Smooth muscle cell (in vitro differentiated cells): ENCODE measurements at regions not wholly inside any gene's neighbourhood (a gene's known extent, or its start where the extent isn't known, plus 50 kb on each side); places are given as distances from the start of the nearest gene placed in this dataset.

Source experiments
- DNase-seq: peaks from one replicate; lab custom pipeline; 2025; ENCODE audit not compliant: unreplicated experiment; lab: John Stamatoyannopoulos, UW
- H2AFZ ChIP-seq: fragments of 200-600 bp; sonication (generic); 2 replicates; pipeline ENCODE4 v1.6.0; 2016; ENCODE audit warnings: antibody characterized with exemption, low read depth, mild to moderate bottlenecking
- H3F3A ChIP-seq: fragments of 200-600 bp; sonication (generic); 2 replicates; pipeline ENCODE4 v1.6.0; 2017; ENCODE audit warnings: antibody characterized with exemption, low read depth
- H3K27ac ChIP-seq: fragments of 200-600 bp; sonication (generic); 2 replicates; pipeline ENCODE4 v1.5.1; 2016; ENCODE audit warnings: low read depth, mild to moderate bottlenecking
- H3K27me3 ChIP-seq: fragments of 200-600 bp; sonication (generic); 2 replicates; pipeline ENCODE4 v1.6.1; 2016; ENCODE audit warnings: low read depth, mild to moderate bottlenecking
- H3K36me3 ChIP-seq: fragments of 200-600 bp; sonication (generic); 2 replicates; pipeline ENCODE4 v1.5.1; 2016; ENCODE audit warnings: low read depth
- H3K4me1 ChIP-seq: fragments of 200-600 bp; sonication (generic); 2 replicates; pipeline ENCODE4 v1.5.1; 2016; ENCODE audit warnings: low read depth
- H3K4me2 ChIP-seq: fragments of 200-600 bp; sonication (generic); 2 replicates; pipeline ENCODE4 v1.6.0; 2016; ENCODE audit warnings: mild to moderate bottlenecking
- H3K4me3 ChIP-seq: fragments of 200-600 bp; sonication (generic); 2 replicates; pipeline ENCODE4 v1.5.1; 2016; ENCODE audit warnings: mild to moderate bottlenecking
- H3K79me2 ChIP-seq: fragments of 200-600 bp; sonication (generic); 2 replicates; pipeline ENCODE4 v1.6.0; 2016; ENCODE audit warnings: low read depth, mild to moderate bottlenecking
- H3K9ac ChIP-seq: fragments of 200-600 bp; sonication (generic); 2 replicates; pipeline ENCODE4 v1.6.0; 2016; ENCODE audit warnings: low read depth
- H3K9me3 ChIP-seq: fragments of 200-600 bp; sonication (generic); replicated peaks from 2 replicates; pipeline ENCODE4 v1.5.1; 2016; ENCODE audit warnings: low read depth
- H4K20me1 ChIP-seq: fragments of 200-600 bp; sonication (generic); 2 replicates; pipeline ENCODE4 v1.6.0; 2016; ENCODE audit warnings: low read depth
- WGBS: methylation state at CpG from one replicate; pipeline ENCODE4 v1.1.7; 2016; ENCODE audit warnings: low lambda C conversion rate; 5-methylcytosine and 5-hydroxymethylcytosine counted together
- TF ChIP-seq, protein P1 (sequence below): fragments of 200-600 bp; sonication (generic); IDR thresholded peaks from 2 replicates; pipeline ENCODE4 v1.5.1; 2017; ENCODE audit warnings: borderline replicate concordance, mild to moderate bottlenecking, antibody characterized with exemption; ENCODE audit not compliant: insufficient read depth, poor library complexity, severe bottlenecking

- TF ChIP-seq, protein P1, sequence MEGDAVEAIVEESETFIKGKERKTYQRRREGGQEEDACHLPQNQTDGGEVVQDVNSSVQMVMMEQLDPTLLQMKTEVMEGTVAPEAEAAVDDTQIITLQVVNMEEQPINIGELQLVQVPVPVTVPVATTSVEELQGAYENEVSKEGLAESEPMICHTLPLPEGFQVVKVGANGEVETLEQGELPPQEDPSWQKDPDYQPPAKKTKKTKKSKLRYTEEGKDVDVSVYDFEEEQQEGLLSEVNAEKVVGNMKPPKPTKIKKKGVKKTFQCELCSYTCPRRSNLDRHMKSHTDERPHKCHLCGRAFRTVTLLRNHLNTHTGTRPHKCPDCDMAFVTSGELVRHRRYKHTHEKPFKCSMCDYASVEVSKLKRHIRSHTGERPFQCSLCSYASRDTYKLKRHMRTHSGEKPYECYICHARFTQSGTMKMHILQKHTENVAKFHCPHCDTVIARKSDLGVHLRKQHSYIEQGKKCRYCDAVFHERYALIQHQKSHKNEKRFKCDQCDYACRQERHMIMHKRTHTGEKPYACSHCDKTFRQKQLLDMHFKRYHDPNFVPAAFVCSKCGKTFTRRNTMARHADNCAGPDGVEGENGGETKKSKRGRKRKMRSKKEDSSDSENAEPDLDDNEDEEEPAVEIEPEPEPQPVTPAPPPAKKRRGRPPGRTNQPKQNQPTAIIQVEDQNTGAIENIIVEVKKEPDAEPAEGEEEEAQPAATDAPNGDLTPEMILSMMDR: no peak
Measured at GRCh38 chr2:23073056-23073455, 311.9 kb upstream of the KLHL29 start.

DNA sequence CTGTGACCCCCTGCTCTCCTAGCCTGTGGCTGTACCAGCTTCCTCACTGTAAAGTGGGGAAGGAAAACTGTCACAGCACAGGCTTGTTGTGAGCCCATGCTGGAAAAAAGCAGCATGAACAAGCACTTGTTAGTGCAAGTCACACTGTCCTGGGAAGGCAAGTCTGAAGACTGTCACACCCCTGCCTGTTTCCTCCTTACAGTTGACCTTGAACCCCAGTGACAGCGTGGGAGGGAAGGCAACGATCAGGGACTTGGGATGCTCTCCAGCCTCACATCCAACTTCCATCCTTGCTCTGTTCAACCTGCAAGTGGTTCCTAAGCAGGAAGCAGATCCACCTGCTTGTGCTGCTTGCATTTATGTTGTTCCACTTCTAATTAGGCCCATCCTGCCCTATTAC lies 311.3 kb upstream of the KLHL29 start:
- H3K4me3 ChIP-seq: no peak overlapping the region
- H3F3A ChIP-seq: no peaks in the 10 kb centered on the region
- no peaks in the 10 kb centered on the region for H3K36me3 ChIP-seq
- H3K27ac ChIP-seq: no peak overlapping the region
- H4K20me1 ChIP-seq: no peaks in the 10 kb centered on the region
- TF ChIP-seq, protein P1: no peak
- H3K4me2 ChIP-seq: no peak overlapping the region
- no peaks in the 10 kb centered on the region for H3K79me2 ChIP-seq
- no peaks in the 10 kb centered on the region for H3K4me1 ChIP-seq
- H3K9me3 ChIP-seq: no peaks in the 10 kb centered on the region
- peaks cover 10% of the 10 kb centered on the region for H3K27me3 ChIP-seq
- 85% methylated on average over 2 of the region's 2 CpGs for WGBS
- no peak for DNase-seq
- H3K9ac ChIP-seq: no peak overlapping the region
- H2AFZ ChIP-seq: no peak overlapping the region

More at GRCh38 chr2:23073056-23073455, 311.9 kb upstream of the KLHL29 start:
- Histone ChIP-seq H3F3A (no peaks in the 10 kb centered on the region), H3K36me3 (no peaks in the 10 kb centered on the region), H4K20me1 (no peaks in the 10 kb centered on the region), H3K27me3 (peaks cover 10% of the 10 kb centered on the region), H2AFZ (no peak overlapping the region), H3K4me3 (no peak overlapping the region), H3K4me1 (no peaks in the 10 kb centered on the region), H3K9ac (no peak overlapping the region), H3K9me3 (no peaks in the 10 kb centered on the region), H3K4me2 (no peak overlapping the region), H3K27ac (no peak overlapping the region), H3K79me2 (no peaks in the 10 kb centered on the region)
- DNase-seq: no peak

DNA sequence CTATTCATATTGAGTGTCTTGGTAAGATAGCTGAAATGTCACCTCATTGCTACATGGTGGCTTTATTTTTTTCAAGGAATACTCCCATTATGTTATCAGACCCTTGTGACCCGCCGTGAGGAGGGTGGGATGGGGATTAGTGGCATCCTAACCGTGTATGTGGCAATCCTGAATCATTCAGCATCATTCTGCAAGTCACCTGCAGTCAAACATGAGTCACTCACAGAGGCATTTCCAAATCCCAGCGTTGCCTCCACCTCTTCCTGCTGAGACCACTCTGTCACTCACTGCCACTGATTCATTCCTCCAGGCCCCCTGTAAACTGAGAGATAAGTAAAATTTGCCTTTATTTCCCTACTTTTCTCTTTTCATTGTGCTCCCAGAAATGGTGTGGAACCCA lies 307.4 kb upstream of the KLHL29 start:
- H3K9me3 ChIP-seq: no peaks in the 10 kb centered on the region
- H3K4me3 ChIP-seq: no peak overlapping the region
- H3K9ac ChIP-seq: no peak overlapping the region
- DNase-seq: no peak
- no peaks in the 10 kb centered on the region for H4K20me1 ChIP-seq
- 22% methylated on average over 4 of the region's 4 CpGs for WGBS
- no peaks in the 10 kb centered on the region for H3K36me3 ChIP-seq
- H3K4me1 ChIP-seq: no peaks in the 10 kb centered on the region
- H3K27ac ChIP-seq: no peak overlapping the region
- peaks cover 10% of the 10 kb centered on the region for H3K27me3 ChIP-seq
- no peak overlapping the region for H3K4me2 ChIP-seq
- TF ChIP-seq, protein P1: no peak
- H3K79me2 ChIP-seq: no peaks in the 10 kb centered on the region
- no peak overlapping the region for H2AFZ ChIP-seq
- no peaks in the 10 kb centered on the region for H3F3A ChIP-seq

DNA sequence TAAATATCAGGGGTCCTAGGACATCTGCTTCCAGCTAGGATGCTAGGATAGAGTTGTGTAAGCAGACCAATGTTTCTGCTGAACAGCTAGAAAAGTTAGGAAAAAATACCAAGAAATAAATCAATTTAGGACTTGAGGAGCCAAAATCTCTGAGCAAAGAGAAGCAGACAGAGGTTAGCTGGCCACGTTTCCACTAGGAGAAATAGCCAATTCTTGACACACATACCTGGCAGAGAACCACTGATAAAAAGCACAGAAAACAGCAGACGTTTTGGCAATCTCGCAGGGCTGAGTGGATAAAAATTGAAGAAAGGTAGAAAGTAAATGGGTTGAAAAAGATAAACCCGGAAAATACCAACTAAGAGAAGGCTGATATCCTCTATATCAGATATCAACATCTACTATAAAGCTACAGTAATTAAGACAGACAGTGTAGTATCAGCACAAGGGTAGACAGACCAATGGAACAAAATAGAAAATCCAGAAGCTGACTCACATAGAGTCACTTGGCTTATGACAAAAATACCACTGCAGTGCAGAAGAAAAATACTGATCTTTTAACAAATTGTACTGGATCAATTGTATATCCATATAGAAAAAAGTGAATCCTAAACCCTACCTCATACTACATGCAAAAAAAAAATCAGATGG lies 306.1 kb upstream of the KLHL29 start:
- 79% methylated on average over 4 of the region's 4 CpGs for WGBS
- H3K4me2 ChIP-seq: no peak overlapping the region

More for the DNA sequence above, 306.1 kb upstream of the KLHL29 start:
- no peaks in the 10 kb centered on the region for H3K4me1 ChIP-seq
- H4K20me1 ChIP-seq: no peaks in the 10 kb centered on the region
- no peak overlapping the region for H2AFZ ChIP-seq
- peaks cover 6% of the 10 kb centered on the region for H3K27me3 ChIP-seq
- no peak overlapping the region for H3K27ac ChIP-seq
- no peaks in the 10 kb centered on the region for H3K36me3 ChIP-seq
- no peaks in the 10 kb centered on the region for H3K9me3 ChIP-seq
- no peak overlapping the region for H3K9ac ChIP-seq
- H3K79me2 ChIP-seq: no peaks in the 10 kb centered on the region
- TF ChIP-seq, protein P1: no peak
- DNase-seq: no peak
- no peaks in the 10 kb centered on the region for H3F3A ChIP-seq
- H3K4me3 ChIP-seq: no peak overlapping the region
